ENCODE measurements at regions not wholly inside any gene's neighbourhood (a gene's known extent, or its start where the extent isn't known, plus 50 kb on each side); places are given as distances from the start of the nearest gene placed in this dataset.
"Not testable (repeated sequence)": the region's sequence is repeated elsewhere in the genome, so short reads cannot be mapped to it uniquely, and the experiment has no call there.

- DNase-seq = no peak
Observed at GRCh38 chr10:34058845-34059614, 724.6 kb upstream of the NRP1 start.

- not testable (repeated sequence) for DNase-seq
Observed at GRCh38 chr10:34055410-34055985, 721.0 kb upstream of the NRP1 start.

- peak; percentile 40 for DNase-seq
Observed at GRCh38 chr10:34049887-34050286, 715.4 kb upstream of the NRP1 start.

GRCh38 chr10:34049469-34049868, 715.0 kb upstream of the NRP1 start:
- peak; percentile 17 for DNase-seq

GRCh38 chr10:34047389-34047788, 712.9 kb upstream of the NRP1 start:
- no peak for DNase-seq

GRCh38 chr10:34046506-34047034, 712.1 kb upstream of the NRP1 start:
- peak; percentile 8 for DNase-seq

- DNase-seq = peak; percentile 82
Observed at GRCh38 chr10:34045571-34046190, 711.2 kb upstream of the NRP1 start.

- DNase-seq = no peak
Observed at GRCh38 chr10:34041871-34042270, 707.4 kb upstream of the NRP1 start.

- DNase-seq = no peak
Observed at GRCh38 chr10:34037499-34037898, 703.0 kb upstream of the NRP1 start.

- DNase-seq = not testable (repeated sequence)
Observed at GRCh38 chr10:34035241-34035790, 700.8 kb upstream of the NRP1 start.

GRCh38 chr10:34033078-34033477, 698.6 kb upstream of the NRP1 start:
- DNase-seq = no peak

- DNase-seq = no peak
Observed at GRCh38 chr10:34032564-34032963, 698.1 kb upstream of the NRP1 start.

- DNase-seq = peak; percentile 68
Observed at GRCh38 chr10:34031400-34031799, 696.9 kb upstream of the NRP1 start.

- no peak for DNase-seq
Observed at GRCh38 chr10:34029455-34029854, 695.0 kb upstream of the NRP1 start.

GRCh38 chr10:34028936-34029335, 694.5 kb upstream of the NRP1 start:
- no peak for DNase-seq

GRCh38 chr10:34024693-34025425, 690.4 kb upstream of the NRP1 start:
- DNase-seq = peak; percentile 21

GRCh38 chr10:34024282-34024681, 689.8 kb upstream of the NRP1 start:
- DNase-seq = peak; percentile 26

GRCh38 chr10:34022195-34022594, 687.7 kb upstream of the NRP1 start:
- DNase-seq = no peak

- DNase-seq = no peak
Observed at GRCh38 chr10:34018784-34019183, 684.3 kb upstream of the NRP1 start.

- no peak for DNase-seq
Observed at GRCh38 chr10:34018129-34018528, 683.7 kb upstream of the NRP1 start.

GRCh38 chr10:34017281-34017680, 682.8 kb upstream of the NRP1 start:
- no peak for DNase-seq

GRCh38 chr10:34016576-34016975, 682.1 kb upstream of the NRP1 start:
- DNase-seq = peak; percentile 38

GRCh38 chr10:34015700-34016099, 681.2 kb upstream of the NRP1 start:
- DNase-seq = no peak
